NCI-H2081 treated with DMSO at 0.1 percent for 48 hours (cell line): ENCODE measurements at regions not wholly inside any gene's neighbourhood (a gene's known extent, or its start where the extent isn't known, plus 50 kb on each side); places are given as distances from the start of the nearest gene placed in this dataset.

Source experiments
- DNase-seq: peaks from one replicate; lab custom pipeline; 2025; lab: John Stamatoyannopoulos, UW

DNA sequence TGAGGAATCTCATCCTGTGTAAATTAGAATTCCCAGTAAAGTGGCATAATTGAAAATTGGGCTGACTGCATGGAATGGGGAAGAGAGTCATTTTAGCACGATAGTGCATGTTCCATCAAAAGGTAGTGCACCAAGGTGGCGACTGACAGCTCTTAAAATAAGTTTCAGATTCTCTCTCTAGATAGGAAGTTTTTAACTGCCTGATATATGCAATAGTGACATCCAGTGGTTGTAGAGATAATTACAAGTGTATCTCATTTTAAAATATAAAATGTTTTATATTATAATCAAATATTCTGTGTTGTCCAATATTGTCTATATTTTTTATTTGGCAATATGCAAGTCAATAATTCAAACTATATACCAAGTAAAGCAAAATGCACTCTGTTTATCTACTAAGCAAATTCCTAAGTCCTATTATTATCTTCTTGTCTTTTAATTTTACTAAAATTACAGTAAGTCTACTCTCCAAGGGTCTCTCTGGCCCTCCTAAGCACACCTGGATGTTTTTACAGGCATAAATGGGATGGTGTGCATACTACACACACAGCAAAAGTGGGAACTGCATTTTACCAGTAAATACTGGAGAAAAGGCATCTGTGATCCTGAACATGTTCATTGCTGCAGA lies 397.7 kb upstream of the HNRNPA3 start:
- peak; percentile 44 for DNase-seq

GRCh38 chr2:176817061-176817565 lies 395.5 kb upstream of the HNRNPA3 start:
- DNase-seq = peak; percentile 15

DNA sequence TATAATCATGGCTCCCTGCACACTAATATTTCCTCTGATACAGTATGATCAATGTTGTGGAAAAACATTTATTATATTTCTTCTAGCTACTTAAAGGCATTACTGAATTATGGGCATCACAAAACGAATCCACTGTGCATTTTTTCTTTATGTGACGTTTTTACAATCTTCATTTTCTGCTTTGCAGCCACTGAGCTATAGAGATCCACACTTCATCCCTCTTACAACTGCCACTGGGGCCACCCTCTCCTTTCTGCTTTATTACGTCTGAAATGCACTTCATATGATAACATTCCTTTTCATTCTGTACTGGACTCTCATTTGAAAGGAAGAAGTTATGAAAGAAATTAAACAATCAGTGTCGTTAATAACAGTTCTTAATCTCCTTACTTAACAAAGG lies 394.5 kb upstream of the HNRNPA3 start:
- no peak for DNase-seq

DNA sequence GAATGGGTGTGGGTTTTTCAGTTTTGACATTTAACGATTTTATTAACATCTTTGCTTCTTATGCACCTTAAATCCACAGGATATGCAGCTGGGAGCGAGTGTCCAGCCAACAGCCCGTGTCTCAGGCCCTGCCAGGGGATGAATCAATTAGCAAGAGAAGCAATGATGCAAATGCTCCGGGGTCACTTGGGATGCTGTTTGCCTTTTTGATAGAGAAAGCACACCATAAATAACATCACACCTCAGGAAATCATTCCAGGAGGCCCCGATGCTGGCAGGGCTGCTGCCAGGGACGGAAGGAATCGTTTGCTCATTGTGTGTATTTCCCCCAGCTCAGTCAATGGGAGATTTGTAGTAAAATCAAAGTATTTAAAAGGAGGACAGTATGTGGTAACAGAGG lies 394.0 kb upstream of the HNRNPA3 start:
- no peak for DNase-seq

DNA sequence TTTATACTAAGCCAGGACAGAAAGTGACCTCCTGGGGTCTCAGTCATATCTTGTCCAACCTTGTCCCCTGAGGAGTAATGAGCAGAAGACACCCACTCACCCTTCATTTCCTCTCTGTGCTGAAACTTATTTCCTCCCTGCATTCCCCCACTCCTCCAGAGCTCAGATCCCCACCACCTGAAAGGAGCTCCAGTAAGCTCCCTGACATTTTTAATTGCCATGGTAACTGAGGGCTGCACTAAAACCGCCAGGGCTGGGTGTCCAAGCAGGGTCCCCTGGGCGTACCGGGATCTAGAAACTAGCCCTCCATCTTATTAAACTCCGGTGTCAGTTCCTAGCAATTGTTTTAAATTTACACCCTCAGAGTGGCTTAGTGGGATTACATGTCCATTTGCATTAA lies 393.3 kb upstream of the HNRNPA3 start:
- no peak for DNase-seq

DNA sequence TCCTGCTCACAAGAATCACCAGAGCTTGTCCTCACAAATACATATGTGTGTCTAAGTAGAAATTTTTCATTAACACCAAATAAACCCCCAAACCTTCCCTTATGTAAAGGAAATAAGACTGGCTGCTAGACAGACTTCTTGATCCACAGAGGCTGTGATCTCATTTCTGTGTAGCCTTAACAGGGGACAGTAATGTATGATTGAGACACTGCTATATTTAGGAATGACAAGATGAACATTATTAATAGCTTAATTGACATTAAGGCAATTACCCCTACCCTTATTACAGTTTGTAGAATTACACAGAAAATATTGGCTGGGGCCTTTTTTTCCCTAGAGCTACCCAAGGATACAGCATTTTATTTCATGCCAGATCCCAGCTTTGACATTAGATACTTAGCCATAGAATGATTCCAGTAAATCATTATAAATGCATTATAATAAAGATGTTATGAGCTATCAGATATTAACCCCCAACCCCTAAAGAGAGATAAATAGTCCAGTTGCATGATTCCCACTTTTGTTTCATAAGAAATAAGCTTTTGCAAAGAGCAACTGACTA lies 392.1 kb upstream of the HNRNPA3 start:
- DNase-seq = no peak

DNA sequence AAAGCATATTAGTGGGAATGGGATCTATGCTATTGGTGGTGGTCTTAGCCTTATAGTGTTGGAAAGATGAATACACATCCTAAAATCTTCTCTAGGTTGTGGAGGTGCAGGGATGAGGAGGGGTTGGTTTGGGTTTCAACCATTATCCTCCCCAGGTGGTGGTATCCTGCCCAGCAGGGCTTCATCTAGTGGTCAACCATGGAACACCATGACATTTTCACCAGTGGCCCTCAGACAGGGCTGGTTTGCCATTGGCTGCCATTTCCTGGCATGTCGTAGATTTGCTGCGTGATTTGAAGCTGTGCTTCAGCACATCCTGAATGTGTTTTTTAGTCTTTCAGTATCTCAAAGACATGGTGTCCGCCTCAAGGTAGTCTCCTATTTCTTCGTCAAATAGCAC lies 391.2 kb upstream of the HNRNPA3 start:
- DNase-seq = no peak

- no peak for DNase-seq
Measured at GRCh38 chr2:176822060-176822459, 390.5 kb upstream of the HNRNPA3 start.

- no peak for DNase-seq
Measured at GRCh38 chr2:176826356-176826755, 386.2 kb upstream of the HNRNPA3 start.

DNA sequence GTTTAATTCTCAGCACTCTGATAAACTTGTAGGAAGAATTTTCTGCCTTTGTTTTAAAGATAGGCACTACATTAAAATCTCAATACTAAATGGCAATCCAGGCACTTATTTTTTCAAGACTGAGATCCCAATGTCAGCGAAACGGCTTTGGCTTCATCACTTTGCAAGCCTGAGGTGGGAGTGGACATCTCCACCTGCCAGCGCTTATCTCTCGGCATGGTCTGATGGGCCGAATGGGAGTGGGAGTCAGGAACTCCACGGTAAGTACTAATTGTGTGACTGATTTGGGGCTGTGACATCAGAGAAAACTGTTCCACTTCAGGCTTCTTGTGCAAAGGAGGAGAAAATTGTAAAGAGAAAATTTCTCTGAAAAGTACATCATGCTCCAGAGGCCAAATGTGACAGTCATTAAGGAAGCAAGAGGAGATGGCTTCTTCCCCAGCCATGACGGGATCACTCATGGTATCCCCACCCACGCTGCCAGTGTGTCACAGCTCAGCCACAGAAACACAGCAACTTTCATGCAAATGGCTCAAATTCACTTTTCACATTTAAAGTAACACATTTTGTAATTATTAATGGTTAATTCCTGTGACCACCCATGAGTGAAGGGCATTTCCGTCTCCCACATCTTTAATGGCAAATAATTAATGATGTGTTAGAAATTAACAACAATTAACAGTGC lies 385.5 kb upstream of the HNRNPA3 start:
- DNase-seq = no peak

GRCh38 chr2:176830362-176830761 lies 382.2 kb upstream of the HNRNPA3 start:
- DNase-seq = no peak

GRCh38 chr2:176832086-176832485 lies 380.5 kb upstream of the HNRNPA3 start:
- DNase-seq = no peak

- no peak for DNase-seq
Measured at GRCh38 chr2:176833671-176834070, 378.9 kb upstream of the HNRNPA3 start.

- no peak for DNase-seq
Measured at GRCh38 chr2:176834226-176834625, 378.4 kb upstream of the HNRNPA3 start.

- DNase-seq = no peak
Measured at GRCh38 chr2:176843208-176843607, 369.4 kb upstream of the HNRNPA3 start.

- DNase-seq = no peak
Measured at GRCh38 chr2:176844461-176844860, 368.1 kb upstream of the HNRNPA3 start.

- DNase-seq = no peak
Measured at GRCh38 chr2:176845718-176846117, 366.9 kb upstream of the HNRNPA3 start.

DNA sequence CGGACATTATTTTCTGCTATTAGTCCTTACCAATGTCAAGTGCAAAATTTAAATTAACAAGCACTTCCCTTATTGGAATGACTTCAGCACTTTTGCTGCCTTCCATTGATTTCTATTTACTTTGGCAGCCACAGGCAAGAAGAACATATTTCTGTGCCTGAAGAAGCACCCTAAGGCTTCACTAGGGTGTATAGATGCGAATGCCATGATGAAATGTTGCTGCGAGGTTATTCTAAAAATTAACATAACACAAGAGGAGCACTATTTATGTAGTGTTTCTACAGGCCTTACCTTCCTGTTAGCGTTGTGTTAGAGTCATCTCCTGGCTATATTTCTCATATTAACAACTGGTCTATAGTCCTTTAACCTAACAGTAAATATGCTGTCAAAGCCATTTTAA lies 365.0 kb upstream of the HNRNPA3 start:
- DNase-seq = no peak

DNA sequence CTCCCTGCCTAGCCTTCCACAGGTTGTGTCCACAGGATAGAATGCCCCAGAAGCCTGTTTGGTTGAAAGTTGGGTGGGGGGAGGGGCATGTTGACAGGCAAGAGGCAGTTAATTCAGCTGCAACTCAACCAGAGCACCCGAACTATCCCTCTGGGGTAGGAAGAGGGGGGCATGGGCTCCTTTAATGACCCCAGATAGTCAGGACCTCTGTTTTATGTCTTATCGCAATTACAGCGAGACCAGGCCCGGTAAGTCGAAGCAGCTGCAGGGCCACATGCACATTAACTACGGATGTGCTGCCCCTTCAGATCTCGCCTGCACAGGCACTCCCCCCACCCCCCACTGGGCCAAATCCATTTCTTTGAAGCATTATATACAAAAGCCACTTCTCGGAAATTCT lies 363.8 kb upstream of the HNRNPA3 start:
- no peak for DNase-seq

GRCh38 chr2:176851200-176851888 lies 361.2 kb upstream of the HNRNPA3 start:
- DNase-seq = no peak

GRCh38 chr2:176851889-176852483 lies 360.6 kb upstream of the HNRNPA3 start:
- no peak for DNase-seq

GRCh38 chr2:176852667-176853066 lies 359.9 kb upstream of the HNRNPA3 start:
- no peak for DNase-seq
